ENCODE measurements at regions not wholly inside any gene's neighbourhood (a gene's known extent, or its start where the extent isn't known, plus 50 kb on each side); places are given as distances from the start of the nearest gene placed in this dataset.

GRCh38 chr2:217294211-217294610, 434.3 kb upstream of the TNP1 start:
- TF ChIP-seq MAX (IDR thresholded peaks at IDR 0.05; ENCODE audit: low read depth, low read length) (no peak), CTCF (IDR thresholded peaks at IDR 0.05; ENCODE audit: low read depth, low read length) (no peak), POLR2A (IDR thresholded peaks at IDR 0.05; ENCODE audit: extremely low read depth, insufficient read length) (no peak), MYC (IDR thresholded peaks at IDR 0.05; ENCODE audit: low read depth, low read length) (no peak)
- no peak overlapping the region for H3K4me3 ChIP-seq (ENCODE audit: low read depth, low read length)
- no peak for DNase-seq (ENCODE audit: low read depth)

- DNase-seq (ENCODE audit: low read depth) = no peak
- TF ChIP-seq MYC (IDR thresholded peaks at IDR 0.05; ENCODE audit: low read depth, low read length) (no peak), POLR2A (IDR thresholded peaks at IDR 0.05; ENCODE audit: extremely low read depth, insufficient read length) (no peak), MAX (IDR thresholded peaks at IDR 0.05; ENCODE audit: low read depth, low read length) (no peak), CTCF (IDR thresholded peaks at IDR 0.05; ENCODE audit: low read depth, low read length) (no peak)
- no peak overlapping the region for H3K4me3 ChIP-seq (ENCODE audit: low read depth, low read length)
These were observed 433.7 kb upstream of the TNP1 start for GRCh38 chr2:217293607-217294006.

GRCh38 chr2:217293046-217293445, 433.2 kb upstream of the TNP1 start:
- no peak for DNase-seq (ENCODE audit: low read depth)
- TF ChIP-seq MAX (IDR thresholded peaks at IDR 0.05; ENCODE audit: low read depth, low read length) (no peak), MYC (IDR thresholded peaks at IDR 0.05; ENCODE audit: low read depth, low read length) (no peak), CTCF (IDR thresholded peaks at IDR 0.05; ENCODE audit: low read depth, low read length) (no peak), POLR2A (IDR thresholded peaks at IDR 0.05; ENCODE audit: extremely low read depth, insufficient read length) (no peak)
- no peak overlapping the region for H3K4me3 ChIP-seq (ENCODE audit: low read depth, low read length)

GRCh38 chr2:217291259-217291658, 431.4 kb upstream of the TNP1 start:
- DNase-seq (ENCODE audit: low read depth) = no peak

GRCh38 chr2:217290467-217290866, 430.6 kb upstream of the TNP1 start:
- H3K4me3 ChIP-seq (ENCODE audit: low read depth, low read length) = no peak overlapping the region
- TF ChIP-seq POLR2A (IDR thresholded peaks at IDR 0.05; ENCODE audit: extremely low read depth, insufficient read length) = no peak
- TF ChIP-seq MAX (IDR thresholded peaks at IDR 0.05; ENCODE audit: low read depth, low read length) = no peak
- no peak for TF ChIP-seq MYC (IDR thresholded peaks at IDR 0.05; ENCODE audit: low read depth, low read length)
- no peak for TF ChIP-seq CTCF (IDR thresholded peaks at IDR 0.05; ENCODE audit: low read depth, low read length)
- no peak for DNase-seq (ENCODE audit: low read depth)

More at GRCh38 chr2:217291259-217291658, 431.4 kb upstream of the TNP1 start:
- TF ChIP-seq MAX (IDR thresholded peaks at IDR 0.05; ENCODE audit: low read depth, low read length) (no peak), CTCF (IDR thresholded peaks at IDR 0.05; ENCODE audit: low read depth, low read length) (no peak), POLR2A (IDR thresholded peaks at IDR 0.05; ENCODE audit: extremely low read depth, insufficient read length) (no peak), MYC (IDR thresholded peaks at IDR 0.05; ENCODE audit: low read depth, low read length) (no peak)
- H3K4me3 ChIP-seq (ENCODE audit: low read depth, low read length) = no peak overlapping the region

- DNase-seq (ENCODE audit: low read depth) = no peak
- TF ChIP-seq POLR2A (IDR thresholded peaks at IDR 0.05; ENCODE audit: extremely low read depth, insufficient read length) = no peak
- no peak overlapping the region for H3K4me3 ChIP-seq (ENCODE audit: low read depth, low read length)
These were observed 430.0 kb upstream of the TNP1 start for GRCh38 chr2:217289907-217290280.

Data from NB4 (cell line).